ENCODE measurements at regions not wholly inside any gene's neighbourhood (a gene's known extent, or its start where the extent isn't known, plus 50 kb on each side); places are given as distances from the start of the nearest gene placed in this dataset.

DNA sequence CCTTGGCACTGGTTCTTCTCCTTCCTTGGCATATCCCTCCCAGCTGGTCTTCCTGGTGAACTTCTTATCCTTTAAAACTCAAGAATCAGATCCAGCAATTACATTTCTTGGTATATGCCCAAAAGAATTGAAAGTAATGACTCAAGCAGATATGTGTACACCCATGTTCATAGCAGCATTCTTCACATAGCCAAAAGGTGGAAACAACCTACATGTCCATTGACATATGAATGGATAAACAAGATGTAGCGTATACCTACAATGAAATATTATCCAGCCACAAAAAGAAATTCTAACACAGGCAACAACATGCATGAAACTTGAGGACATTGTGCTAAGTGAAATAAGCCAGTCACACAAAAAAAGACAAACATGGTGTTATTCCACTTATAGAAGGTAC lies 103.7 kb upstream of the NT5E start (continued):
- TF ChIP-seq, protein P1, sequence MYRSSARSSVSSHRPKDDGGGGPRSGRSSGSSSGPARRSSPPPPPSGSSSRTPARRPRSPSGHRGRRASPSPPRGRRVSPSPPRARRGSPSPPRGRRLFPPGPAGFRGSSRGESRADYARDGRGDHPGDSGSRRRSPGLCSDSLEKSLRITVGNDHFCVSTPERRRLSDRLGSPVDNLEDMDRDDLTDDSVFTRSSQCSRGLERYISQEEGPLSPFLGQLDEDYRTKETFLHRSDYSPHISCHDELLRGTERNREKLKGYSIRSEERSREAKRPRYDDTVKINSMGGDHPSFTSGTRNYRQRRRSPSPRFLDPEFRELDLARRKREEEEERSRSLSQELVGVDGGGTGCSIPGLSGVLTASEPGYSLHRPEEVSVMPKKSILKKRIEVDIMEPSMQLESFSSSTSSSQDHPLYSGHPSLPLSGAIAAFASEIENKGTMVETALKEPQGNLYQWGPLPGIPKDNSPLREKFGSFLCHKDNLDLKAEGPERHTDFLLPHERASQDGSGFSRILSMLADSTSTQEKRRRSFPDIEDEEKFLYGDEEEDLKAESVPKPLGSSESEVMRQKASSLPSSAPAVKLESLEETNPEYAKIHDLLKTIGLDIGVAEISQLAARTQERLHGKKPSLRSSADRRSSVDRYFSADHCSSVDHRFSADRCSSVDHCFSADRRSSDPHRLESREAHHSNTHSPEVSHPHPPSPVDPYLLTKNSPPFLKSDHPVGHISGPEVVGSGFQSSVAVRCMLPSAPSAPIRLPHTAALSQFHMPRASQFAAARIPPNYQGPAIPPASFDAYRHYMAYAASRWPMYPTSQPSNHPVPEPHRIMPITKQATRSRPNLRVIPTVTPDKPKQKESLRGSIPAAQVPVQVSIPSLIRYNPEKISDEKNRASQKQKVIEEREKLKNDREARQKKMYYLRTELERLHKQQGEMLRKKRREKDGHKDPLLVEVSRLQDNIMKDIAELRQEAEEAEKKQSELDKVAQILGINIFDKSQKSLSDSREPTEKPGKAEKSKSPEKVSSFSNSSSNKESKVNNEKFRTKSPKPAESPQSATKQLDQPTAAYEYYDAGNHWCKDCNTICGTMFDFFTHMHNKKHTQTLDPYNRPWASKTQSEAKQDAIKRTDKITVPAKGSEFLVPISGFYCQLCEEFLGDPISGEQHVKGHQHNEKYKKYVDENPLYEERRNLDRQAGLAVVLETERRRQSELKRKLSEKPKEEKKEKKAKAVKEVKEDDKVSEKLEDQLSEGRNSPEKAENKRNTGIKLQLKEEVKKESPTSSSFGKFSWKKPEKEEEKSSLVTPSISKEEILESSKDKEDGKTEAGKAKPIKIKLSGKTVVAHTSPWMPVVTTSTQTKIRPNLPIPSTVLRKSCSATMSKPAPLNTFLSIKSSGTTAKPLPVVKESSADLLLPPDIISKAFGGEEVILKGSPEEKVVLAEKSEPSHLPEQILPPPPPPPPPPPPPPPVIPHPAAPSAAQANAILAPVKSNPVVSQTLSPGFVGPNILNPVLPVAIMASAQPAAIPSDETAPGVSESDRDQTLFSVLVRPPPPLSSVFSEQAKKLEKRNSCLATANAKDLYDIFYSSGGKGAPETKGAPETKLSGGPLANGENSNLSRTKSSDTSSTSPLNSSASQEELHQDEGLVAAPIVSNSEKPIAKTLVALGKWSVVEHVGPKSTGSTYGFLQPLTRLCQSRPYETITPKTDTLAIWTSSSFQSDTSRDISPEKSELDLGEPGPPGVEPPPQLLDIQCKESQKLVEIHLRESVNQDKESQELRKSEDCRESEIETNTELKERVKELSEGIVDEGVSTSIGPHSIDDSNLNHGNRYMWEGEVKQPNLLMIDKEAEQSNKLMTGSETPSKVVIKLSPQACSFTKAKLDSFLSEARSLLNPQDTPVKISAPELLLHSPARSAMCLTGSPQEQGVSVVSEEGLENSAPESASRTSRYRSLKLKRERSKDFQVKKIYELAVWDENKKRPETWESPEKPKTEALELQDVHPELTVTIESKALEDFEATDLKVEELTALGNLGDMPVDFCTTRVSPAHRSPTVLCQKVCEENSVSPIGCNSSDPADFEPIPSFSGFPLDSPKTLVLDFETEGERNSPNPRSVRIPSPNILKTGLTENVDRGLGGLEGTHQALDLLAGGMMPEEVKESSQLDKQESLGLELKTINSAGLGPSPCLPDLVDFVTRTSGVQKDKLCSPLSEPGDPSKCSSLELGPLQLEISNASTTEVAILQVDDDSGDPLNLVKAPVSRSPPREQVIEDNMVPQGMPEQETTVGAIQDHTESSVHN (IDR thresholded peaks at IDR 0.05; ENCODE audit: borderline replicate concordance in 1 of 2, low read depth in 1 of 2) = no peak
- TF ChIP-seq SETDB1 (IDR thresholded peaks at IDR 0.05; ENCODE audit: low read length) (no peak), E2F3 (CRISPR knock-in tag; IDR thresholded peaks at IDR 0.05) (no peak)
- TF ChIP-seq, protein P2, sequence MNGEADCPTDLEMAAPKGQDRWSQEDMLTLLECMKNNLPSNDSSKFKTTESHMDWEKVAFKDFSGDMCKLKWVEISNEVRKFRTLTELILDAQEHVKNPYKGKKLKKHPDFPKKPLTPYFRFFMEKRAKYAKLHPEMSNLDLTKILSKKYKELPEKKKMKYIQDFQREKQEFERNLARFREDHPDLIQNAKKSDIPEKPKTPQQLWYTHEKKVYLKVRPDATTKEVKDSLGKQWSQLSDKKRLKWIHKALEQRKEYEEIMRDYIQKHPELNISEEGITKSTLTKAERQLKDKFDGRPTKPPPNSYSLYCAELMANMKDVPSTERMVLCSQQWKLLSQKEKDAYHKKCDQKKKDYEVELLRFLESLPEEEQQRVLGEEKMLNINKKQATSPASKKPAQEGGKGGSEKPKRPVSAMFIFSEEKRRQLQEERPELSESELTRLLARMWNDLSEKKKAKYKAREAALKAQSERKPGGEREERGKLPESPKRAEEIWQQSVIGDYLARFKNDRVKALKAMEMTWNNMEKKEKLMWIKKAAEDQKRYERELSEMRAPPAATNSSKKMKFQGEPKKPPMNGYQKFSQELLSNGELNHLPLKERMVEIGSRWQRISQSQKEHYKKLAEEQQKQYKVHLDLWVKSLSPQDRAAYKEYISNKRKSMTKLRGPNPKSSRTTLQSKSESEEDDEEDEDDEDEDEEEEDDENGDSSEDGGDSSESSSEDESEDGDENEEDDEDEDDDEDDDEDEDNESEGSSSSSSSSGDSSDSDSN (IDR thresholded peaks at IDR 0.05; ENCODE audit: borderline replicate concordance in 1 of 2, low read depth in 2 of 2, low read length in 2 of 2) = no peak
- TF ChIP-seq, protein P3, sequence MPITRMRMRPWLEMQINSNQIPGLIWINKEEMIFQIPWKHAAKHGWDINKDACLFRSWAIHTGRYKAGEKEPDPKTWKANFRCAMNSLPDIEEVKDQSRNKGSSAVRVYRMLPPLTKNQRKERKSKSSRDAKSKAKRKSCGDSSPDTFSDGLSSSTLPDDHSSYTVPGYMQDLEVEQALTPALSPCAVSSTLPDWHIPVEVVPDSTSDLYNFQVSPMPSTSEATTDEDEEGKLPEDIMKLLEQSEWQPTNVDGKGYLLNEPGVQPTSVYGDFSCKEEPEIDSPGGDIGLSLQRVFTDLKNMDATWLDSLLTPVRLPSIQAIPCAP (CRISPR knock-in tag; IDR thresholded peaks at IDR 0.05; ENCODE audit: borderline replicate concordance) = no peak

All from K562 (cell line).